NCI-H82 (cell line): ENCODE measurements at regions not wholly inside any gene's neighbourhood (a gene's known extent, or its start where the extent isn't known, plus 50 kb on each side); places are given as distances from the start of the nearest gene placed in this dataset.

Source experiments
- DNase-seq: peaks from one replicate; lab custom pipeline; 2025; lab: John Stamatoyannopoulos, UW

DNA sequence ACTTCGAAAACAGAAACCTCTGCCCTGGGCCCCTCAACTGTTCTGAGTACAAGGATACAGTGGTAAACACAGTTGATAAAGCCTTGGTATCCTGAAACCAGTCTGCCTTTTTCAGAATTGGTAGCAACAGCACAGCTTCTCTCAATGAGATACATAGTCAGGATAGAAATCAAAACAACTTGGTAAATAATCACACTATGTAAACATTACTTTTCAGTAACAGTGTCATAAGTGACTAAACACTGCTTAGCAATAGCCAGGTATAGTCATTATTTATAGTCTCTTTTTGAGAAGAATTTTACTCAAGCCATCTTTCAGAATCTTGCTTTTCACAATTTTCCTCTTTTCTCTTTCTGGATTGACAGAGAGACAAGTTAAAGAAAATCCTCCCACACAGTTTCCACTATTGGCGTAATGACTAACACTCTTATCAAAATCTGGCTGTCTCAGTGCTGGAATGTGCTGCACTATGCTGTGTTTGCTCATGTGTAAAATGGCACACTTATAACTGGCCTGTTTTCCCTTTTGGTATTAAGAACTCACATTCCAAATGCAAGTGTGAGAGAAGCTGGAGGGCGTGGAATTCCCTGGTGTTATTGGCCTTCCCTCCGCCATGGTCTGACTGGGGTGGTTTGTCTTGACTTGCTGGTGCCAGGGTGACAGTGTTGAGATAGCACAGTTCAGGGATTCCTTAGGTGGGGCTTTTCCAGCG, 368.8 kb downstream of the TDRD3 start:
- no peak for DNase-seq

DNA sequence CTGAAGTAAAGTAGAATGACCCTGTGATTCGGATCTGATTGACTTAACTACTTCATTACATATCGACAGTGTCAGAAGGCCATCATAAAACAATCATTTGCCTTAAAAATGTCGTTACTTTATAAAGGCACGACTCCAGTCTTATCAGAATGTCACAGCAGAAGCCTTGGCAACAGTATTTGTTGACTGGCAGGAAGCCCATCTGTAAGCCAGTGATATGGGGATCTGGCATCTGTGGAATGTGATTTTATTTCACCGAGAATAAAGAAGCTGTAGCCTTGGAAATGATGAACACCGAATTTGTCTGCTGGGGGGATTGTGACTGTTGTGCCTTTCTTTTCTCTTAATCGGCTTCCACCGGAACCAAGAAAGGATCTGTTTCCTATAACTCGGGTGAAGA, 362.5 kb downstream of the TDRD3 start:
- no peak for DNase-seq

GRCh38 chr13:60758637-60759036, 361.6 kb downstream of the TDRD3 start:
- DNase-seq = no peak

DNA sequence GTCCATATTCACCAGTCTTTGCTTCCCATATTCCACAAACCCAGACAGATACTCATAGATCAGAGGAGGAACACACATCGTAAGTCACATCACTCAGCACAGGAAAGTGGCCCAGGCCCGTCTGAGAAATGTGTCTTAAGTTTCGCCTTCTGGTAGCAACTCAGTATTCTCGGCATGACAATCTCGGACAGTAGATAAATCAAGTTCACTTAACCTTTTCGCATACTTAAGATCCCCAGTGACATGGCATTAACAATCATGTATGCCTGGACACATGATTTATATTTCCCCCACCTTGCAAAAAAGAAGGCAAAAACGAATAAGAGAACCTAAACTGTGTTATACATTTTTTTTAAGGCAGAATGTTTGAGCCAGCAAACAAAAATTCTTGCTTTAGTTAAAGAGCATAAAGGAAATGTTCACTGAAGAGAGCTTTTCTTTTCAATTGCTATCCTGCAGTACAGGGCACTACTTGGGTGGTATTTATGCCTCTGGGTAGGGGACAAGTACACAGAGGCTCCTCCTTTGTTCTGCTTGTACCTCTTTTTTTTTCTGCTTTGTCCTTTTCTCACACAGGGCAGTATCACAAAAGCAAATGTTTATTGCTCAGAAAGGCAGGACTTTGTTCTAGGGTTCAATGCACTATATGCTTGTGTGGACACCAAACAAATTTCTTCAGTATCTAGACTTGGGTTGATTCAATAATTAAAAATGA, 360.6 kb downstream of the TDRD3 start:
- DNase-seq = no peak

- DNase-seq = peak; percentile 29
Measured at GRCh38 chr13:60756306-60756705, 359.3 kb downstream of the TDRD3 start.

DNA sequence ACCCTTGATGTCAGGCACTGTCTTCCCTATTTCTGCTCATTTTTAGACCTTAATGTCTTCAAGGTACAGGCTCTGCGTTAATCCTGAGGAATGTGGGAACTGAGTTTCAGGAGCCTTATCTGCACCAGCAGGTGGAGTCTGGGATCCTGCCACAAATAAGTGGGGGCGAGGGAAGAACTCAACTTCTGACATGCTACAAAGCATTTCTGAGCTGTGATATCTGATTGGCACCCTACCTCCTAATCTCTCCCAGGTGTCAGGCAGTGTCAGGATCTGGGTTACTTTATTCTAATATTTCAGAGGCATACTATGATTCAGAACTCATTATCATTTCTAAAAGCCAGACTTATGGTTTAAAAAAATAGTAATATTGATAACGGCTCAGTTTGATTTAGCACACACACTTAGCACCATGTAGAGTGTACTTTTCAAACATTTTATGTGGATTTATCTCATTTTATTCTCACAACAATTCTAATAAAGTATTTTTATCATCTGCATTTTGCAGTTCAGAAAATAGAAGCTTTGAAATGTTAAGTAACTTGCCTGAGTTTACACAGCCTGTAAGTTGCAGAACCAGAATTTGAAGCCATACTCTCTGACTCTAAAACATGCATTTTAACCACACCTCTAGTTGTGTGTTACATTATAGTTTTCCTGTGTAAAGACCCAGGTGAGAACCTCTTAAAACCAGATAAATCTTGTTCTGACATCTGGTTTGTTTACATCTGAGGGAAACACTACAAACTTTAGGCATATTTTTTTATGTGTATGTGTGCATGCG, 358.6 kb downstream of the TDRD3 start:
- peak; percentile 51 for DNase-seq

DNA sequence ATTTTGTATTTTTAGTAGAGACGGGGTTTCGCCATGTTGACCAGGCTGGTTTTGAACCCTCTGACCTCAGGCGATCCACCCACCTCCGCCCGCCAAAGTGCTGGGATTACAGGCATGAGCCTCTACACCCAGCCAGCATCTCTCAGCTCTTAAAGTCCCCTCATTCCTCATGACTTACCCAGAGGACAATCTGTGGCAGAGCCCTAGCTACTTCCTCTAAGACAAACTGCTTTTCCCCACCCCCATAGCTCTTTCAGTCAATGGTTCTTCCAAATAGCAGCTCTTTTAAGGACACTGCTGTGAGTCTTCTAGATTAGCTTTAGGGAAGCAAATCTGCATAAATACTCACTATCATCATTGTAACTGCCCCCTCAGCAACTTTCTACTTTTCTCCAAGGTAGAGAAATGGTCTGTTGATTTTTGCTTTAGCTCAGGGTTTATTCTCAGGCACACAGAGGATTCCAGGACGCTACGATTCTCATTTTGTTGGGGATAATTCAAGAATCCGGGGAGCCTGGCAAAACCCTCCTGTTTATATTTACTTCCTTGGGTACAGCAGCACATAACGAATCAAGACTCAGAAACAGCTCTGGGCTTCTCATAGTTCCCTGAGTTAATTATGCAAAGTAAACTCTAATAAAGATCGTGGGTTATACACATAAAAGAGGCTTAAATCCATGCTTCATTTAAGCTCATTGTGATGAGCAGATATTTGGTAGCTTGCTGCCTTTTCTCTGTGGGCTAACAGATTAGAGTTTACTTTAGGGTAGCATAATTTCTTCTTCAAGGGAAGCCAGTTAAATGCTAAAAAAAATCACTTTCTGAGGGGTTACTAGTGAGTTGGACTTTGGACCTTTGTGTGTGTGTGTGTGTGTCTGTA, 357.4 kb downstream of the TDRD3 start:
- peak; percentile 69 for DNase-seq

DNA sequence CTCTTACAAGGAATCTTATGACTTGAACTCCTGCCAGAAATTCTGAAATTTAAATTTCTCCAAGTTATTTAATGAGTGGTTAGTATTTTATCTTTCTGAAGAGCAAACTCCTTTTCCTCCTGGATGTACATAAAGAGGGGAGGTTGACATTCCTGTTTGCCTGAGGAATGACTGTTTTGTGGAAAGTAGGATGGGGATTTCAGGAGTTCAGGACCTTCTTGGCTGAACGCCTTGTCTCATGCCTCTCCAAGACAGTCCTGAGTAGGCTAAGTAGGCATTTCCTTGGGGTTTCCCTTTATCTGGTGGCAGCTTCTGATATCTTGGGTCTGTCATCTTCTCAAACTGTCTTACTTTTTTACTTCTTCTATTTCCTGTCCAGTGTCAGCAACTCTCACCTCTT, 356.6 kb downstream of the TDRD3 start:
- DNase-seq = no peak

DNA sequence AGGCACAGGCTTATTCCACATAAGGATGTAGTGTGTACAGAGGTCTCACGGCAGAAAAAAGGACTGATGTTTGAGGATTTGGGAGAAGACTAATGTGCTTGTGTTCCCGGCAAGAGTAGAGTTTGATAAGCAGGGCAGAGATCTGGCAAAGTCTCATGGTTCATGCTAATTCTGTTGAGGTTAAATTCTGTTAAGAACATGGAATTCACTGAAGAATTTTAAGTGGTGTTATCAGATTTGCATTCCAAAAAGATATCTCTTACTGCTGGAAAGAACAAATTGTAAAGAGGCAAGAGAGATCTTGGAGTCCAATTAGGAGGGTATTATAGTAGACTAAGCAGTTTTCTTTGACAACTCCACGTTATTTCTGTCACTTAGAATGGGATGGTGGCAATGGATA, 348.3 kb downstream of the TDRD3 start:
- no peak for DNase-seq

DNA sequence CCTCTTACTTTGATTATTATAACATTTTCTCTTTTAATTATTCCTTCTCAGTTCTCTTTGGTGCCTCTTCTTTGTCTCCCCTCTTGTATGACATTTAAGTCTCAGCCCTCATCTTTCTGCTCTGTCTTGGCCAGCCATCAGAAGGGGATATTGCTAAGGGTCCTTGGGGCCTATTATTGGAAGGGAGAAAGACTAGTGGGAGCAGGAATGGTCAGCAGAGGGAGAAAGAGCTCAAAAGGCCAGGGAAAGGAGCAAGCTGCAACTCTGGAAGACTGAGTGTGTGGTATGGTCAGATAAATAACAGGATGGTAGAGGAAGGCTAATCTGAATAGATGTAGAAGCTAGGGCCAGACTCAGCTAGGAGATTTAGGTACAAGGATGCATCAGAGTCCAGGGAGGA, 336.9 kb downstream of the TDRD3 start:
- DNase-seq = no peak

DNA sequence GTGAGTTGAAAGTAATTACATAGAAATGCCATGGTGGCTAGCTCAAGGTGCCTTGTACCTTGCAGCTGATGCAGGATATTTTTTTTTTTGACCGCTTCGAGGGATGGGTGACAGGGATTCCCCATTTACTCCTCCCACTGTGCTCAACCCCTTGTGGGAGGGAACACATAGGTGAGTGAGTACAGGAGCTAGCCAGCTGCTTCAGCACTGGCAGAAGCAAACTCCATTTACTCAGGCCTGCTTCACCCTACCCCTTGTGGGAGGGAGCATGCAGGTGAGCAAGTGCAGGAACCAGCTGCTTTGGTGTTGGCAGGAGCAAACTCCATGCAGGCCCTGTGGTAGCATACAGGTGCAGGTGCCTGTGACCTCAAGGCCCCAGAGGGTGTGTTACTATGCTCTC, 330.1 kb downstream of the TDRD3 start:
- no peak for DNase-seq

DNA sequence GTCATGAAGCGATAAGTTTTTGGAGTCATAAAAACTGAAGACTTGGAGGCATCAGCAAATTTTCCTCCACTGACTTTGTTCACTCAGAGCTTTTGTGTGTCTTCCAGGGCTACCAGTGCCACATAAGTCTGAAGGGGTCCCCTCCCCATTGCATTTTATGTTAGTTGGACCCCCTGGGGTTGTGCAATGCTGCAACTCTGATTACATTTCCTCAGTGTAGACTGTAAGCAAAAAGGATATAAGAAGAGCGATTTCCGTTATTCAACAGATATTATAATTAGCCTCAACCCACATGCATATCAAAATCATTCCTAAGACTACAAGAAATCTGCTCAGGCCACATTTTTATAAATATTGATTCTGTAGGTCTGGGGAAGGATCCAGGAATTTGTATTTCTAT, 324.0 kb downstream of the TDRD3 start:
- DNase-seq = no peak

GRCh38 chr13:60720590-60720989, 323.6 kb downstream of the TDRD3 start:
- DNase-seq = no peak

DNA sequence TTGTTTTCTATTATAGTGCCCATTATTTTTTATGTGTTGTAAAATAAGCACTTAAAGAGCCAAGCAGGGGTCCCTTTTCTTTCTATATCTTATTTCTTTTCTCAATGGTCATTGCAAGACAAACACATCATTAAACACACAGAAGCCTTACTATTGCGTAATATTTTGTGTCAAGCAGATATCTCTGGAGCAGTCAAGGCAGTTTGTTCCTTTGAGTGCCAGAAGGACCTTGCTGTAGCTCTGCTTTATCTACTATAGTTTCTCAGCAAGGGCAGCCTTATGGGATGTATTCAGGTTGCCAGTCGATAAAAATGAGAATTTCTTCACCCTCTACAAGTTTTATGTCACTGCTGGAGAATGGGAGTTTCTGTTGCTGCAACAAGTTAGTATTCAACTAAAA, 319.3 kb downstream of the TDRD3 start:
- no peak for DNase-seq

- DNase-seq = no peak
Measured at GRCh38 chr13:60707878-60708277, 310.9 kb downstream of the TDRD3 start.

GRCh38 chr13:60701895-60702294, 304.9 kb downstream of the TDRD3 start:
- DNase-seq = peak; percentile 18

DNA sequence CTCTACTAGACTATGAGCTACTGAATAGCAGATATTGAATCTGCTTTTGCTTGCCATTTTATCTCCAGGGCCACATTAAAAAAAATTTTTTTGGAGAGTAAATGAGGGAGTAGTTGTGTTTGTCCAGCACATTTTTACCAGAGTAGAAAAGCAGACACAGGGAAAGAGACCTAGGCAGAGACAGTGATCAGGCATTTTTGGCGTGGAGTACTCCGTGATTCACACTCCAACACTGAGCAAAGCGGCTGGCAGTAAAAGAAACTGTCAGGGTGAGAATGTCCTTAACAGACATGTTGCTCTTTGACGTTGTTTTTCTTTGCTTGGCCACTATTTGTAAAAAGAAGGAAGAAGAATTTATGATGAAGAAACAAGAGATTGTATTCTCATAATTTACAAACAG, 304.0 kb downstream of the TDRD3 start:
- DNase-seq = no peak

DNA sequence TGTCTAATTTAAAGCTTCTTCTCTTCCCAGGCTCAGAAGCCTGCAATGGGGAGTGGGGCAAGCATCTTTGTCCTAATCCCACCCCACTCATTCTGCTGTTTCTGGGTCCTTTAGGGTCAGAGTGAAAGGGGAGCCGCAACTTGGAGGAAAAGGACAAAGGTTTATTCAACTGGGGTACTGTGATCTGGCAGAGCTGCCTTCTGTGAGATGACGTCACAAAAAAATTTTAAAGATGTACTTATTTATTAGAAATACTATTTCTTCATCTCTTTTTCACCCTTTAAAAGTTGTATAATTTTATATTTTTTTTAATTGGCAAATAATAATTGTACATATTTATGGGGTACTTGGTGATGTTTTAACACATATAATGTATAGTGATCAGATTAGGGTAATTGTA, 302.6 kb downstream of the TDRD3 start:
- DNase-seq = no peak

GRCh38 chr13:60696602-60697001, 299.6 kb downstream of the TDRD3 start:
- DNase-seq = no peak

DNA sequence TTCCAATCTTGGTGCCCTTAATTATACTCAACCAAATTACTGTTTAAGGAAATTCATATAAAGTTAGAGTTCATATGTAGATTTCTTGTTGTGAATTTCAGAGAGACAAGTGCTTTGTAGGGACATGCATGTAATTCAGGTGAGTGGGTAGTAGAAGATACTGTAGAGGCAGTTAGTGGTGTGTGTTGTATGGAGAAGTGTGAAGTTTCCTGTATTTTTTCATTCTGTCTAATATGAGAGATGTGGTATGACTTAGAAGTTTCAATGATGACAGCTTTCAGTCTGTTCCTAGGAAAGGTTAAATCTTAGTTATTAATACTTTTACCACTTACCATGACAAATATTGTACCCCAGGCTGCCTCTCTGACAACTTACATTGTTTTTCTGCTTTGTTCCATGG, 294.2 kb downstream of the TDRD3 start:
- DNase-seq = no peak

- DNase-seq = no peak
Measured at GRCh38 chr13:60690604-60691003, 293.6 kb downstream of the TDRD3 start.

DNA sequence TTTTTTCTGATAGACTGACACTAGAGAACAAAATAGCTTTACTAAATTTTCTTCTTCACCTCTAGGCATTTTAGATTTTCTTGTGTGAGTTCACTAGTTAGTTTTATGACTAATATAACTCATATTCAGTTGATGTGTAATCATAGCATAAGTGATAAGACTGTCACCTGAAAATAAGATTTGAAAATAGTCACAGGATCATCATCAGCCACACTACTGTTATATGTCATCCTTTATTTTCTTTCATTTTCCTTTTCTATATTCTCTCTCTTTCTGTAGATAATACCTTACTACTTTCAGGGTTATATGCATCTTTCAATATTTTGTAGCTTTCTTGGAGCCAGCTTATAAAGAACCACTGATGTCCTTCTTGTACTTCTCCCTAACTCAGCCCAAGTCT, 292.6 kb downstream of the TDRD3 start:
- no peak for DNase-seq
